ENCODE measurements at regions not wholly inside any gene's neighbourhood (a gene's known extent, or its start where the extent isn't known, plus 50 kb on each side); places are given as distances from the start of the nearest gene placed in this dataset.

GRCh38 chr14:82113007-82113406 lies 579.4 kb upstream of the SEL1L start:
- TF ChIP-seq EZH2 (IDR thresholded peaks at IDR 0.05; ENCODE audit: low read depth, unreplicated experiment): no peak
- TF ChIP-seq REST (IDR thresholded peaks at IDR 0.05; ENCODE audit: unreplicated experiment): no peak
- TF ChIP-seq, protein P1, sequence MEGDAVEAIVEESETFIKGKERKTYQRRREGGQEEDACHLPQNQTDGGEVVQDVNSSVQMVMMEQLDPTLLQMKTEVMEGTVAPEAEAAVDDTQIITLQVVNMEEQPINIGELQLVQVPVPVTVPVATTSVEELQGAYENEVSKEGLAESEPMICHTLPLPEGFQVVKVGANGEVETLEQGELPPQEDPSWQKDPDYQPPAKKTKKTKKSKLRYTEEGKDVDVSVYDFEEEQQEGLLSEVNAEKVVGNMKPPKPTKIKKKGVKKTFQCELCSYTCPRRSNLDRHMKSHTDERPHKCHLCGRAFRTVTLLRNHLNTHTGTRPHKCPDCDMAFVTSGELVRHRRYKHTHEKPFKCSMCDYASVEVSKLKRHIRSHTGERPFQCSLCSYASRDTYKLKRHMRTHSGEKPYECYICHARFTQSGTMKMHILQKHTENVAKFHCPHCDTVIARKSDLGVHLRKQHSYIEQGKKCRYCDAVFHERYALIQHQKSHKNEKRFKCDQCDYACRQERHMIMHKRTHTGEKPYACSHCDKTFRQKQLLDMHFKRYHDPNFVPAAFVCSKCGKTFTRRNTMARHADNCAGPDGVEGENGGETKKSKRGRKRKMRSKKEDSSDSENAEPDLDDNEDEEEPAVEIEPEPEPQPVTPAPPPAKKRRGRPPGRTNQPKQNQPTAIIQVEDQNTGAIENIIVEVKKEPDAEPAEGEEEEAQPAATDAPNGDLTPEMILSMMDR (conservative IDR thresholded peaks at IDR 0.05; ENCODE audit: low read depth in 2 of 2): no peak
- TF ChIP-seq NANOG (IDR thresholded peaks at IDR 0.05; ENCODE audit: borderline replicate concordance): no peak
- TF ChIP-seq POLR2AphosphoS5 (IDR thresholded peaks at IDR 0.05; ENCODE audit: low read depth): no peak
- TF ChIP-seq EZH2phosphoT487 (IDR thresholded peaks at IDR 0.05; ENCODE audit: unreplicated experiment): no peak
- TF ChIP-seq ZNF331 (CRISPR knock-in tag; IDR thresholded peaks at IDR 0.05; ENCODE audit: low read depth): no peak
- TF ChIP-seq CREB1 (CRISPR knock-in tag; IDR thresholded peaks at IDR 0.05; ENCODE audit: low read depth): no peak
- TF ChIP-seq STAT1 (IDR thresholded peaks at IDR 0.05; ENCODE audit: unreplicated experiment): no peak
- no peak for TF ChIP-seq JUNB (IDR thresholded peaks at IDR 0.05; ENCODE audit: unreplicated experiment)
- no peak for TF ChIP-seq ZNF462 (CRISPR knock-in tag; IDR thresholded peaks at IDR 0.05)

Measured in GM23338 (cell line).